B cell (primary cell): ENCODE measurements at regions not wholly inside any gene's neighbourhood (a gene's known extent, or its start where the extent isn't known, plus 50 kb on each side); places are given as distances from the start of the nearest gene placed in this dataset.

Experiments used
- CTCF ChIP-seq: fragments of 200-600 bp; IDR thresholded peaks from one replicate; pipeline ENCODE4 v1.8.0; 2022; ENCODE audit warnings: antibody characterized with exemption, mild to moderate bottlenecking
- EZH2 ChIP-seq: IDR thresholded peaks from 2 replicates; pipeline ENCODE4 v1.6.1; 2012; ENCODE audit warnings: borderline replicate concordance, low read depth, mild to moderate bottlenecking, moderate library complexity, low read length; ENCODE audit not compliant: insufficient read depth, poor library complexity, severe bottlenecking

- no peak for TF ChIP-seq CTCF
- TF ChIP-seq EZH2, result no peak
Observed at GRCh38 chr9:105993116-105993854, 298.9 kb downstream of the TMEM38B start.
